H1 (cell line): ENCODE measurements at regions not wholly inside any gene's neighbourhood (a gene's known extent, or its start where the extent isn't known, plus 50 kb on each side); places are given as distances from the start of the nearest gene placed in this dataset.

Experiments used
- CTCF ChIA-PET: fragments of 300-600 bp; sonication (Branson Sonifier 250); formaldehyde crosslinking; loops from one replicate; lab custom pipeline; 2021; ENCODE audit not compliant: partially characterized antibody; lab: Charles Lee
- POLR2A ChIA-PET: fragments of 300-600 bp; sonication (Branson Sonifier 250); formaldehyde crosslinking; loops from one replicate; lab custom pipeline; 2021; ENCODE audit warnings: inconsistent platforms; ENCODE audit not compliant: partially characterized antibody; lab: Charles Lee
- DNase-seq, 2 experiments: peaks; one replicate each; pipeline versions ENCODE4 v3.0.0 to v3.0.0-alpha.2; 2010 to 2022; ENCODE audit warnings: low spot score in 2 of 2, low read depth in 1 of 2, mixed read lengths in 1 of 2
- FAIRE-seq: peaks from 2 replicates; lab custom pipeline; 2011; peaks lifted over from hg19 to GRCh38; lab: Jason Lieb, UNC
- H2AFZ ChIP-seq: 2 replicates; pipeline ENCODE4 v1.8.1; 2012; ENCODE audit warnings: low read length, inconsistent platforms
- H2AK5ac ChIP-seq: 2 replicates; pipeline ENCODE4 v1.6.1; 2013; ENCODE audit warnings: low read depth, low read length
- H2BK120ac ChIP-seq: replicated peaks from 2 replicates; pipeline ENCODE3; 2013; ENCODE audit warnings: low read depth, low read length, inconsistent platforms
- H2BK12ac ChIP-seq: 2 replicates; pipeline ENCODE4 v1.6.1; 2013; ENCODE audit warnings: low read depth, low read length
- H2BK15ac ChIP-seq: 2 replicates; pipeline ENCODE4 v1.6.1; 2013; ENCODE audit warnings: low read length
- H2BK20ac ChIP-seq: 2 replicates; pipeline ENCODE4 v1.6.1; 2013; ENCODE audit warnings: low read length
- H2BK5ac ChIP-seq: 2 replicates; pipeline ENCODE4 v1.6.1; 2013; ENCODE audit warnings: low read depth, low read length
- H3K14ac ChIP-seq: 2 replicates; pipeline ENCODE4 v1.6.1; 2013; ENCODE audit warnings: inconsistent platforms; ENCODE audit not compliant: insufficient read length
- H3K18ac ChIP-seq: 2 replicates; pipeline ENCODE4 v1.6.1; 2013; ENCODE audit warnings: low read length; ENCODE audit errors: extremely low read depth
- H3K23ac ChIP-seq: 2 replicates; pipeline ENCODE4 v1.6.1; 2013; ENCODE audit warnings: inconsistent platforms; ENCODE audit not compliant: insufficient read length
- H3K23me2 ChIP-seq: 2 replicates; pipeline ENCODE4 v1.6.1; 2013; ENCODE audit warnings: low read depth, low read length
- H3K27ac ChIP-seq: 2 replicates; pipeline ENCODE4 v1.6.1; 2011; ENCODE audit warnings: low read depth, low read length, inconsistent platforms
- H3K27me3 ChIP-seq, 4 experiments: replicated peaks in 1 of 4; 1 replicate in 1 of 4; 2 replicates in 3 of 4; pipeline versions ENCODE4 v1.6.1 to v1.8.1; 2011 to 2013; ENCODE audit warnings: low read length in 3 of 4, mild to moderate bottlenecking in 3 of 4, inconsistent platforms in 2 of 4, mixed read lengths in 2 of 4, moderate library complexity in 1 of 4; ENCODE audit not compliant: control insufficient read depth in 3 of 4, insufficient read depth in 3 of 4; ENCODE audit errors: extremely low read depth in 1 of 4
- H3K36me3 ChIP-seq, 4 experiments: 2 replicates each; pipeline versions ENCODE4 v1.6.1 to v1.8.1; 2011 to 2013; ENCODE audit warnings: mild to moderate bottlenecking in 4 of 4, low read length in 3 of 4, moderate library complexity in 2 of 4, control low read depth in 1 of 4, inconsistent platforms in 1 of 4; ENCODE audit not compliant: insufficient read depth in 4 of 4, control insufficient read depth in 2 of 4
- H3K4ac ChIP-seq: replicated peaks from 2 replicates; pipeline ENCODE3; 2013; ENCODE audit warnings: low read length, low read depth, mixed read lengths, inconsistent platforms; ENCODE audit not compliant: insufficient read length
- H3K4me1 ChIP-seq, 4 experiments: replicated peaks in 1 of 4; 1 replicate in 1 of 4; 2 replicates in 3 of 4; pipeline versions ENCODE4 v1.6.1 to v1.8.1; 2011 to 2013; ENCODE audit warnings: low read length in 3 of 4, inconsistent platforms in 2 of 4, mixed read lengths in 1 of 4; ENCODE audit not compliant: insufficient read depth in 4 of 4, control insufficient read depth in 3 of 4
- H3K4me2 ChIP-seq, 2 experiments: 2 replicates each; pipeline versions ENCODE4 v1.6.1 to v1.8.1; 2011 to 2013; ENCODE audit warnings: low read depth in 2 of 2, low read length in 2 of 2, control low read depth in 1 of 2, inconsistent platforms in 1 of 2, mild to moderate bottlenecking in 1 of 2; ENCODE audit not compliant: insufficient read depth in 1 of 2
- H3K4me3 ChIP-seq, 4 experiments: fragments of 200-600, 300-600 bp in 1 of 4; sonication (generic), shearing (Covaris generic), sonication (Bioruptor Twin) in 1 of 4; 2 replicates each; pipeline versions ENCODE4 v1.5.1 to v1.8.1; 2011 to 2016; ENCODE audit warnings: low read length in 4 of 4, low read depth in 3 of 4, control low read depth in 2 of 4, inconsistent platforms in 2 of 4, mild to moderate bottlenecking in 2 of 4, mixed read lengths in 1 of 4, moderate library complexity in 1 of 4; ENCODE audit not compliant: insufficient read depth in 2 of 4; ENCODE audit errors: extremely low read depth in 1 of 4
- H3K56ac ChIP-seq: replicated peaks from 2 replicates; pipeline ENCODE3; 2013; ENCODE audit warnings: low read depth, mild to moderate bottlenecking, mixed read lengths, low read length, inconsistent platforms; ENCODE audit not compliant: insufficient read length
- H3K79me1 ChIP-seq: 2 replicates; pipeline ENCODE4 v1.6.1; 2013; ENCODE audit warnings: low read depth, low read length, control low read depth
- H3K79me2 ChIP-seq, 2 experiments: 2 replicates each; pipeline versions ENCODE4 v1.6.1 to v1.8.1; 2012 to 2013; ENCODE audit warnings: low read length in 2 of 2, mild to moderate bottlenecking in 2 of 2, inconsistent platforms in 1 of 2; ENCODE audit not compliant: insufficient read depth in 2 of 2, control insufficient read depth in 1 of 2
- H3K9ac ChIP-seq, 4 experiments: replicated peaks in 1 of 4; 1 replicate in 1 of 4; 2 replicates in 3 of 4; pipeline versions ENCODE4 v1.6.1 to v1.8.1; 2011 to 2013; ENCODE audit warnings: low read depth in 3 of 4, low read length in 3 of 4, control low read depth in 2 of 4, mild to moderate bottlenecking in 2 of 4, moderate library complexity in 2 of 4, inconsistent platforms in 1 of 4; ENCODE audit errors: extremely low read depth in 1 of 4
- H3K9me3 ChIP-seq, 2 experiments: 2 replicates each; pipeline versions ENCODE4 v1.6.1 to v1.8.1; 2012 to 2013; ENCODE audit warnings: mild to moderate bottlenecking in 2 of 2, moderate library complexity in 2 of 2, control low read depth in 1 of 2, inconsistent platforms in 1 of 2, low read depth in 1 of 2, low read length in 1 of 2, mixed read lengths in 1 of 2; ENCODE audit not compliant: insufficient read depth in 2 of 2
- H4K20me1 ChIP-seq, 2 experiments: replicated peaks in 1 of 2; 2 replicates each; pipeline versions ENCODE3 to v1.8.1; 2011 to 2013; ENCODE audit warnings: inconsistent platforms in 2 of 2, low read length in 2 of 2, mild to moderate bottlenecking in 1 of 2; ENCODE audit not compliant: insufficient read depth in 2 of 2, control insufficient read depth in 1 of 2
- H4K5ac ChIP-seq: 2 replicates; pipeline ENCODE4 v1.6.1; 2013; ENCODE audit warnings: low read length, low read depth, mixed read lengths, inconsistent platforms; ENCODE audit not compliant: insufficient read length
- H4K8ac ChIP-seq: 2 replicates; pipeline ENCODE4 v1.8.0; 2013; ENCODE audit warnings: mild to moderate bottlenecking, moderate library complexity, low read length, inconsistent platforms; ENCODE audit not compliant: insufficient read depth; ENCODE audit errors: extremely low read depth
- H4K91ac ChIP-seq: replicated peaks from 2 replicates; pipeline ENCODE3; 2013; ENCODE audit warnings: low read length, mixed read lengths, inconsistent platforms; ENCODE audit not compliant: insufficient read length
- ASH2L ChIP-seq: fragments of 200-600, 300-600 bp; sonication (generic); IDR thresholded peaks from one replicate; pipeline ENCODE4 v1.7.1; 2017; ENCODE audit warnings: low read length
- BACH1 ChIP-seq: IDR thresholded peaks from 2 replicates; pipeline ENCODE4 v1.6.1; 2012; ENCODE audit warnings: low read length, improper control_type of control experiment
- CBX8 ChIP-seq: fragments of 300-800, 300-1000 bp; sonication (generic); IDR thresholded peaks from 2 replicates; pipeline ENCODE4 v1.7.1; 2016; ENCODE audit warnings: low read depth, low read length, borderline replicate concordance
- CHD2 ChIP-seq: IDR thresholded peaks from 2 replicates; pipeline ENCODE4 v1.6.1; 2012; ENCODE audit warnings: low read length, improper control_type of control experiment
- EZH2 ChIP-seq: fragments of 200-600 bp; sonication (generic); IDR thresholded peaks from 2 replicates; pipeline ENCODE4 v1.7.1; 2012; ENCODE audit warnings: low read depth, mild to moderate bottlenecking, moderate library complexity, low read length, inconsistent platforms; ENCODE audit not compliant: severe bottlenecking
- JUN ChIP-seq: IDR thresholded peaks from 2 replicates; pipeline ENCODE4 v1.6.1; 2011; ENCODE audit warnings: low read depth, mild to moderate bottlenecking, improper control_type of control experiment, low read length
- KDM1A ChIP-seq: fragments of 200-600, 300-600 bp; sonication (generic); IDR thresholded peaks from 2 replicates; pipeline ENCODE4 v1.7.1; 2016; ENCODE audit warnings: mild to moderate bottlenecking, low read length, borderline replicate concordance
- MAFK ChIP-seq: IDR thresholded peaks from 2 replicates; pipeline ENCODE4 v1.6.1; 2012; ENCODE audit warnings: low read depth, mild to moderate bottlenecking, improper control_type of control experiment, low read length
- RAD21 ChIP-seq, 2 experiments: IDR thresholded peaks in 1 of 2; conservative IDR thresholded peaks in 1 of 2; 2 replicates each; pipeline ENCODE4 v1.6.1; 2011; ENCODE audit warnings: low read depth in 2 of 2, low read length in 2 of 2, improper control_type of control experiment in 1 of 2, inconsistent platforms in 1 of 2, mild to moderate bottlenecking in 1 of 2, moderate library complexity in 1 of 2
- SIX5 ChIP-seq: IDR thresholded peaks from 2 replicates; pipeline ENCODE4 v1.6.1; 2011; ENCODE audit warnings: mild to moderate bottlenecking, low read depth, low read length
- SP1 ChIP-seq: IDR thresholded peaks from 2 replicates; pipeline ENCODE4 v1.6.1; 2011; ENCODE audit warnings: low read depth, low read length
- SP4 ChIP-seq: IDR thresholded peaks from 2 replicates; pipeline ENCODE4 v1.6.1; 2012; ENCODE audit warnings: low read length, inconsistent platforms
- ZNF274 ChIP-seq: IDR thresholded peaks from 2 replicates; pipeline ENCODE4 v1.7.0; 2012; ENCODE audit warnings: low read length, borderline replicate concordance; ENCODE audit errors: extremely low read depth
- WGBS, 2 experiments: shearing (Covaris generic) in 1 of 2; methylation state at CpG; one replicate each; pipeline versions ENCODE4 v1.1.6 to v1.1.7; 2013 to 2015; ENCODE audit warnings: low lambda C conversion rate in 2 of 2, mixed read lengths in 2 of 2, inconsistent platforms in 1 of 2, low coverage in 1 of 2, missing lambda C conversion rate in 1 of 2; ENCODE audit not compliant: insufficient replicate concordance in 2 of 2, insufficient coverage in 1 of 2, insufficient read length in 1 of 2; ENCODE audit errors: extremely low coverage in 1 of 2, missing lambda C conversion rate in 1 of 2; 5-methylcytosine and 5-hydroxymethylcytosine counted together
- TF ChIP-seq, protein P1 (sequence below): IDR thresholded peaks from 2 replicates; pipeline ENCODE4 v1.6.1; 2012; ENCODE audit warnings: inconsistent platforms

- no peaks in the 10 kb centered on the region for H3K4me1 ChIP-seq
- no peak overlapping the region for H2BK20ac ChIP-seq
- H3K27me3 ChIP-seq = no peaks in the 10 kb centered on the region
- no peak for DNase-seq
- no peak overlapping the region for H3K27ac ChIP-seq
- H2BK5ac ChIP-seq = no peak overlapping the region
- H4K8ac ChIP-seq = no peak overlapping the region
- no peaks in the 10 kb centered on the region for H3K79me1 ChIP-seq
- no peak overlapping the region for H3K18ac ChIP-seq
- 100% methylated on average over 1 of the region's 1 CpG; no CpG with 5 or more reads in 1 of the 2 experiments for WGBS, 2 experiments
- H3K23ac ChIP-seq = no peak overlapping the region
- H3K9me3 ChIP-seq = no peaks in the 10 kb centered on the region
- H3K23me2 ChIP-seq = no peaks in the 10 kb centered on the region
- ChIA-PET CTCF (no interaction called here), POLR2A (no interaction called here)
- no peaks in the 10 kb centered on the region for H3K36me3 ChIP-seq
- H2AFZ ChIP-seq = no peak overlapping the region
- no peak for TF ChIP-seq CBX8
- no peak for TF ChIP-seq EZH2
- no peak for TF ChIP-seq SIX5
- TF ChIP-seq JUN = no peak
- no peak for TF ChIP-seq MAFK
- no peak for TF ChIP-seq SP1
- no peak for TF ChIP-seq ZNF274
- TF ChIP-seq SP4 = no peak
- no peak for TF ChIP-seq RAD21 (IDR thresholded peaks at IDR 0.05 in 1 of 2, conservative IDR thresholded peaks at IDR 0.05 in 1 of 2; ENCODE audit: low read depth in 2 of 2, low read length in 2 of 2)
- no peak for TF ChIP-seq KDM1A
- no peak for TF ChIP-seq BACH1
- TF ChIP-seq ASH2L = no peak
- TF ChIP-seq, protein P1, sequence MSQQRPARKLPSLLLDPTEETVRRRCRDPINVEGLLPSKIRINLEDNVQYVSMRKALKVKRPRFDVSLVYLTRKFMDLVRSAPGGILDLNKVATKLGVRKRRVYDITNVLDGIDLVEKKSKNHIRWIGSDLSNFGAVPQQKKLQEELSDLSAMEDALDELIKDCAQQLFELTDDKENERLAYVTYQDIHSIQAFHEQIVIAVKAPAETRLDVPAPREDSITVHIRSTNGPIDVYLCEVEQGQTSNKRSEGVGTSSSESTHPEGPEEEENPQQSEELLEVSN = no peak
- TF ChIP-seq CHD2 = no peak
- H3K9ac ChIP-seq = no peak overlapping the region
- no peak overlapping the region for H4K5ac ChIP-seq
- H4K91ac ChIP-seq = no peak overlapping the region
- H3K4me2 ChIP-seq = no peak overlapping the region
- no peak overlapping the region for H2BK15ac ChIP-seq
- H2AK5ac ChIP-seq = no peak overlapping the region
- no peaks in the 10 kb centered on the region for H3K79me2 ChIP-seq
- H2BK120ac ChIP-seq = no peak overlapping the region
- FAIRE-seq = no peak
- no peak overlapping the region for H2BK12ac ChIP-seq
- H3K4ac ChIP-seq = no peak overlapping the region
- no peak overlapping the region for H3K56ac ChIP-seq
- H4K20me1 ChIP-seq = no peaks in the 10 kb centered on the region
- no peak overlapping the region for H3K4me3 ChIP-seq
- H3K14ac ChIP-seq = no peak overlapping the region
These were observed 367.5 kb upstream of the GATB start for GRCh38 chr4:152128356-152128755.
